Breast epithelium (tissue), 4 donors: ENCODE measurements at regions not wholly inside any gene's neighbourhood (a gene's known extent, or its start where the extent isn't known, plus 50 kb on each side); places are given as distances from the start of the nearest gene placed in this dataset.
"Not testable (repeated sequence)": the region's sequence is repeated elsewhere in the genome, so short reads cannot be mapped to it uniquely, and the experiment has no call there.

ENCODE experiments used
- DNase-seq, 2 donors: peaks; one replicate each; pipeline ENCODE4 v3.0.0-alpha.2; 2019; ENCODE audit warnings: low spot score in 2 of 2
- H3K27ac ChIP-seq, 2 donors: fragments of 200-600 bp; sonication (generic) in 1 of 2; one replicate each; pipeline ENCODE4 v1.5.1; 2016 to 2019; ENCODE audit warnings: mild to moderate bottlenecking in 1 of 2
- H3K27me3 ChIP-seq, 2 donors: fragments of 200-600 bp; sonication (generic) in 1 of 2; one replicate each; pipeline versions ENCODE4 v1.5.1 to v1.6.0; 2017 to 2019; ENCODE audit warnings: control low read depth in 1 of 2, mild to moderate bottlenecking in 1 of 2
- H3K36me3 ChIP-seq: fragments of 200-600 bp; one replicate; pipeline ENCODE4 v1.5.1; 2019
- H3K4me1 ChIP-seq, 2 donors: fragments of 200-600 bp; sonication (generic); one replicate each; pipeline ENCODE4 v1.5.1; 2016 to 2019; ENCODE audit warnings: control low read depth in 1 of 2
- H3K4me3 ChIP-seq, 3 donors: fragments of 200-600 bp; sonication (generic); 1 replicate in 2 of 3; 2 replicates in 1 of 3; pipeline ENCODE4 v1.5.1; 2016 to 2019; ENCODE audit warnings: mild to moderate bottlenecking in 3 of 3, moderate library complexity in 2 of 3
- H3K9me3 ChIP-seq, 2 donors: fragments of 200-600 bp; sonication (generic) in 1 of 2; one replicate each; pipeline ENCODE4 v1.5.1; 2016 to 2019; ENCODE audit warnings: control low read depth in 1 of 2
- POLR2A ChIP-seq: fragments of 450-650 bp; IDR thresholded peaks from one replicate; pipeline ENCODE4 v1.6.1; 2016; ENCODE audit warnings: antibody characterized with exemption, mild to moderate bottlenecking, moderate library complexity
- POLR2AphosphoS5 ChIP-seq, 3 donors: sonication (generic); formaldehyde crosslinking; IDR thresholded peaks; one replicate each; pipeline ENCODE4 v1.6.1; 2017; ENCODE audit warnings: antibody characterized with exemption in 3 of 3
- intact Hi-C: fragments of 100-400 bp; cut with DNase I; formaldehyde crosslinking; loops from one replicate; pipeline ENCODE4 v1.15.1; 2023; ENCODE audit warnings: low total_unique reads
- TF ChIP-seq, protein P1 (sequence below), 3 donors: fragments of 450-650 bp; IDR thresholded peaks; one replicate each; pipeline ENCODE4 v1.5.1; 2016 to 2017; ENCODE audit warnings: antibody characterized with exemption in 3 of 3, mild to moderate bottlenecking in 3 of 3, moderate library complexity in 3 of 3

- Histone ChIP-seq H3K27ac (no peak overlapping the region), H3K36me3 (no peaks in the 10 kb centered on the region), H3K27me3 (no peaks in the 10 kb centered on the region), H3K4me3 (no peak overlapping the region), H3K9me3 (no peaks in the 10 kb centered on the region), H3K4me1 (no peaks in the 10 kb centered on the region)
- DNase-seq = no peak
- intact Hi-C loops = no loop called here
- TF ChIP-seq POLR2AphosphoS5 (IDR thresholded peaks at IDR 0.05) (no peak), POLR2A (no peak)
- TF ChIP-seq, protein P1, sequence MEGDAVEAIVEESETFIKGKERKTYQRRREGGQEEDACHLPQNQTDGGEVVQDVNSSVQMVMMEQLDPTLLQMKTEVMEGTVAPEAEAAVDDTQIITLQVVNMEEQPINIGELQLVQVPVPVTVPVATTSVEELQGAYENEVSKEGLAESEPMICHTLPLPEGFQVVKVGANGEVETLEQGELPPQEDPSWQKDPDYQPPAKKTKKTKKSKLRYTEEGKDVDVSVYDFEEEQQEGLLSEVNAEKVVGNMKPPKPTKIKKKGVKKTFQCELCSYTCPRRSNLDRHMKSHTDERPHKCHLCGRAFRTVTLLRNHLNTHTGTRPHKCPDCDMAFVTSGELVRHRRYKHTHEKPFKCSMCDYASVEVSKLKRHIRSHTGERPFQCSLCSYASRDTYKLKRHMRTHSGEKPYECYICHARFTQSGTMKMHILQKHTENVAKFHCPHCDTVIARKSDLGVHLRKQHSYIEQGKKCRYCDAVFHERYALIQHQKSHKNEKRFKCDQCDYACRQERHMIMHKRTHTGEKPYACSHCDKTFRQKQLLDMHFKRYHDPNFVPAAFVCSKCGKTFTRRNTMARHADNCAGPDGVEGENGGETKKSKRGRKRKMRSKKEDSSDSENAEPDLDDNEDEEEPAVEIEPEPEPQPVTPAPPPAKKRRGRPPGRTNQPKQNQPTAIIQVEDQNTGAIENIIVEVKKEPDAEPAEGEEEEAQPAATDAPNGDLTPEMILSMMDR (IDR thresholded peaks at IDR 0.05) = no peak
Measured at GRCh38 chr20:47843886-47844567, 58.7 kb upstream of the SULF2 start.

GRCh38 chr20:47842950-47843349, 57.7 kb upstream of the SULF2 start:
- H3K27me3 ChIP-seq, H3K27ac ChIP-seq, intact Hi-C loops, H3K36me3 ChIP-seq, H3K9me3 ChIP-seq, H3K4me1 ChIP-seq, H3K4me3 ChIP-seq: not testable (repeated sequence)
- DNase-seq = peak in 1 of 2 donors; percentile 30

DNA sequence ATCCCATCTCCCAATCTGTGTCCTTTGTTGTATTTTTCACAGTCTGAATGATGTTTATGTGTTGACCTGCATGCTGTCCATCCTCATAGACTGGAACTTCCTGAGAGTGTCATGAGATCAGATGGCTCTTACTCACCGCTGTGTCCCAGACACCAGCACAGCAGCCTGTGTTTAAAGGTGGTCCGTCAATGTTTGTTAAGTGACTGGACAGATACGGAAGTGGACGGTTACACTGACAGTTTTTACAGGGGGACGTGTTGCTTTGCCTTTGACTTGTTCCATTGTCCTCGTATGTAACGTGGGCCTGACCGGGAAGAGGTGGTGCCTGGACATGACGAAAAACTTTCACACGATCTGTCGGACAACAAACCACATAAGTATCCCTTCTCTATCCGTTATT, 56.7 kb upstream of the SULF2 start:
- H3K4me3 ChIP-seq, DNase-seq, intact Hi-C loops, H3K4me1 ChIP-seq, H3K36me3 ChIP-seq, H3K27ac ChIP-seq, H3K9me3 ChIP-seq, H3K27me3 ChIP-seq: not testable (repeated sequence)

DNA sequence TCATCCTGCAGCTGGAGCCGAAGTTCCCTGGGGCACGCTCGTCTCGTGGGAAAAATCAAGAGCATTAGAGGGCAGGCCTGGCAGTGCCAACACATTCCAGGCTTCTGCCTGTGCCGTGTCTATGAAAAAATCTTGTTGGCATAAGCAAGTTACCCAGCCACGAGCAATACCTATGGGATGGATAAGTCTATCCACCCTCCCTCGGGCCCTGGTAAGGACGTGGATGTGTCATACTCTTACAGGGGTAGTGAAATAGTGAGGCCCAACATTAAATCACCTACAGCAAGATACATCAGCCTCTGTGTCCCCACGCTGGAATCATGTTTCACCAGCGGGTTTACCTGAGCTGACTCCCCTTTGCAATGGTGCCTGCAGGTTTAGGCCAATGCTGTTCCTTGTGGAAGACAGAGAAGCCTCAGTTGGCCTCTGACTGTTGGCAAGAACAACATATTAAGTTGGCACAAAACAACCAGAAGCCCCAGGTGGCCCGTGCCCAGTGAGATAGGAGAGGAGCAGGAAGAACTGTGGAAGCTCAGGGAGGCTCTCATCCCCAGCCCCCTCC, 51.1 kb upstream of the SULF2 start:
- H3K27me3 ChIP-seq, DNase-seq, H3K27ac ChIP-seq, H3K4me3 ChIP-seq, H3K4me1 ChIP-seq, intact Hi-C loops, H3K36me3 ChIP-seq, H3K9me3 ChIP-seq: not testable (repeated sequence)
